ENCODE measurements at regions not wholly inside any gene's neighbourhood (a gene's known extent, or its start where the extent isn't known, plus 50 kb on each side); places are given as distances from the start of the nearest gene placed in this dataset.

DNA sequence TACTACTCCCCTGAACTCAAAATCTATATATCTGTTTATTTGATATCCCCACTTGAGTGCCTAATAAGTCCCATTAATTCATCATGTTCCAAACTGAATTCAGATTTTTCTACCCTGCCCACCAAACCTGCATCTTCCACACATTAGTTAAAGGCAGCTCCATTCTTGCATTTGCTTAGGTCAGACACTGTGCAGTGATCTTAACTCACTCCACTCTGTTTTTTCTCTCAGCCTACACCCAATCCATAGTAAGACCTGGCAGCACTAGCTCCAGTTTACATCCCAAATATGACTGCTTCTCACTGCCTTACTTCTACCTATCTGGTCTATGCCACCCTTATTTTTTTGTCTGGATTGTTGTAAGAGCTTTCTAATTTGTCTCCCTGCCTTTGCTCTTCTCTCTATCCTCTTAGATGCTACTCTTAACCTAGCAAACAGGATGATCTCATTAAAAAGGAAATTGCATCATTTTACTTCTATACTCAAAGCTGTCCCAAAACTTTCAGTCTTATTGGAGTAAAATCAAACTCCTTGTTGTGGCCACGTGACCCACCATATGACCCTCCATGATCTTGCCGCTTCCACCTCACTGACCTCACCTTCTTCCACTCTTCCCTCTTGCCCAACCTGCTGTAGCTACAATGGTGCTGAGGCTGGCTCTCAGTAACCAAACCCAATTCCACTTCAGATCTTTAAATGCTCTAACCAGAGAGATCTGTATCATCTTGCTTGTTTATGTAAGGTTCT, 274.9 kb upstream of the FANCL start:
- TF ChIP-seq, protein P1, sequence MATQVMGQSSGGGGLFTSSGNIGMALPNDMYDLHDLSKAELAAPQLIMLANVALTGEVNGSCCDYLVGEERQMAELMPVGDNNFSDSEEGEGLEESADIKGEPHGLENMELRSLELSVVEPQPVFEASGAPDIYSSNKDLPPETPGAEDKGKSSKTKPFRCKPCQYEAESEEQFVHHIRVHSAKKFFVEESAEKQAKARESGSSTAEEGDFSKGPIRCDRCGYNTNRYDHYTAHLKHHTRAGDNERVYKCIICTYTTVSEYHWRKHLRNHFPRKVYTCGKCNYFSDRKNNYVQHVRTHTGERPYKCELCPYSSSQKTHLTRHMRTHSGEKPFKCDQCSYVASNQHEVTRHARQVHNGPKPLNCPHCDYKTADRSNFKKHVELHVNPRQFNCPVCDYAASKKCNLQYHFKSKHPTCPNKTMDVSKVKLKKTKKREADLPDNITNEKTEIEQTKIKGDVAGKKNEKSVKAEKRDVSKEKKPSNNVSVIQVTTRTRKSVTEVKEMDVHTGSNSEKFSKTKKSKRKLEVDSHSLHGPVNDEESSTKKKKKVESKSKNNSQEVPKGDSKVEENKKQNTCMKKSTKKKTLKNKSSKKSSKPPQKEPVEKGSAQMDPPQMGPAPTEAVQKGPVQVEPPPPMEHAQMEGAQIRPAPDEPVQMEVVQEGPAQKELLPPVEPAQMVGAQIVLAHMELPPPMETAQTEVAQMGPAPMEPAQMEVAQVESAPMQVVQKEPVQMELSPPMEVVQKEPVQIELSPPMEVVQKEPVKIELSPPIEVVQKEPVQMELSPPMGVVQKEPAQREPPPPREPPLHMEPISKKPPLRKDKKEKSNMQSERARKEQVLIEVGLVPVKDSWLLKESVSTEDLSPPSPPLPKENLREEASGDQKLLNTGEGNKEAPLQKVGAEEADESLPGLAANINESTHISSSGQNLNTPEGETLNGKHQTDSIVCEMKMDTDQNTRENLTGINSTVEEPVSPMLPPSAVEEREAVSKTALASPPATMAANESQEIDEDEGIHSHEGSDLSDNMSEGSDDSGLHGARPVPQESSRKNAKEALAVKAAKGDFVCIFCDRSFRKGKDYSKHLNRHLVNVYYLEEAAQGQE (IDR thresholded peaks at IDR 0.05; ENCODE audit: insufficient read depth in 1 of 2, low read depth in 2 of 2, low read length in 1 of 2), result no peak
- TF ChIP-seq, protein P2, sequence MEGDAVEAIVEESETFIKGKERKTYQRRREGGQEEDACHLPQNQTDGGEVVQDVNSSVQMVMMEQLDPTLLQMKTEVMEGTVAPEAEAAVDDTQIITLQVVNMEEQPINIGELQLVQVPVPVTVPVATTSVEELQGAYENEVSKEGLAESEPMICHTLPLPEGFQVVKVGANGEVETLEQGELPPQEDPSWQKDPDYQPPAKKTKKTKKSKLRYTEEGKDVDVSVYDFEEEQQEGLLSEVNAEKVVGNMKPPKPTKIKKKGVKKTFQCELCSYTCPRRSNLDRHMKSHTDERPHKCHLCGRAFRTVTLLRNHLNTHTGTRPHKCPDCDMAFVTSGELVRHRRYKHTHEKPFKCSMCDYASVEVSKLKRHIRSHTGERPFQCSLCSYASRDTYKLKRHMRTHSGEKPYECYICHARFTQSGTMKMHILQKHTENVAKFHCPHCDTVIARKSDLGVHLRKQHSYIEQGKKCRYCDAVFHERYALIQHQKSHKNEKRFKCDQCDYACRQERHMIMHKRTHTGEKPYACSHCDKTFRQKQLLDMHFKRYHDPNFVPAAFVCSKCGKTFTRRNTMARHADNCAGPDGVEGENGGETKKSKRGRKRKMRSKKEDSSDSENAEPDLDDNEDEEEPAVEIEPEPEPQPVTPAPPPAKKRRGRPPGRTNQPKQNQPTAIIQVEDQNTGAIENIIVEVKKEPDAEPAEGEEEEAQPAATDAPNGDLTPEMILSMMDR (IDR thresholded peaks at IDR 0.05), result no peak
